Spleen (tissue), 11 donors: ENCODE measurements at regions not wholly inside any gene's neighbourhood (a gene's known extent, or its start where the extent isn't known, plus 50 kb on each side); places are given as distances from the start of the nearest gene placed in this dataset.

Experiments used
- DNase-seq: peaks from one replicate; pipeline ENCODE4 v3.0.0-alpha.2; 2020
- H3K27ac ChIP-seq, 8 donors: fragments of 200-600 bp; sonication (generic) in 7 of 8; 1 replicate in 4 of 8; 2 replicates in 4 of 8; pipeline versions ENCODE4 v1.5.0 to v1.8.0; 2016 to 2021; ENCODE audit warnings: inconsistent platforms in 4 of 8, mild to moderate bottlenecking in 4 of 8, moderate library complexity in 1 of 8
- H3K27me3 ChIP-seq, 7 donors: fragments of 200-600 bp; sonication (generic) in 6 of 7; replicated peaks in 1 of 7; 1 replicate in 4 of 7; 2 replicates in 3 of 7; pipeline versions ENCODE4 v1.5.0 to v1.8.0; 2016 to 2021; ENCODE audit warnings: inconsistent platforms in 3 of 7, mild to moderate bottlenecking in 1 of 7
- H3K36me3 ChIP-seq, 6 donors: fragments of 200-600 bp; sonication (generic) in 5 of 6; 1 replicate in 4 of 6; 2 replicates in 2 of 6; pipeline versions ENCODE4 v1.5.0 to v1.8.0; 2016 to 2021; ENCODE audit warnings: inconsistent platforms in 2 of 6
- H3K4me1 ChIP-seq, 6 donors: fragments of 200-600 bp; sonication (generic) in 5 of 6; 1 replicate in 3 of 6; 2 replicates in 3 of 6; pipeline versions ENCODE4 v1.5.0 to v1.8.0; 2016 to 2021; ENCODE audit warnings: inconsistent platforms in 3 of 6
- H3K4me3 ChIP-seq, 8 donors: fragments of 200-600 bp; sonication (generic) in 7 of 8; 1 replicate in 4 of 8; 2 replicates in 4 of 8; pipeline versions ENCODE4 v1.5.0 to v1.8.0; 2016 to 2021; ENCODE audit warnings: inconsistent platforms in 4 of 8, mild to moderate bottlenecking in 4 of 8, moderate library complexity in 2 of 8
- H3K9me3 ChIP-seq, 8 donors: fragments of 200-600 bp; sonication (generic) in 7 of 8; 1 replicate in 4 of 8; 2 replicates in 4 of 8; pipeline versions ENCODE4 v1.5.0 to v1.8.0; 2016 to 2021; ENCODE audit warnings: inconsistent platforms in 4 of 8
- CTCF ChIP-seq, 11 experiments: fragments of 200-600 bp in 7 of 11; fragments of 450-650 bp in 4 of 11; sonication (generic) in 4 of 11; IDR thresholded peaks in 8 of 11; conservative IDR thresholded peaks in 3 of 11; 1 replicate in 7 of 11; 2 replicates in 4 of 11; pipeline versions ENCODE4 v1.4.0 to v1.8.0; 2016 to 2021; ENCODE audit warnings: antibody characterized with exemption in 11 of 11, inconsistent platforms in 4 of 11, mild to moderate bottlenecking in 1 of 11
- POLR2A ChIP-seq, 3 donors: fragments of 450-650 bp; IDR thresholded peaks; one replicate each; pipeline ENCODE4 v1.5.1; 2017; ENCODE audit warnings: antibody characterized with exemption in 3 of 3, mild to moderate bottlenecking in 1 of 3
- POLR2AphosphoS5 ChIP-seq, 3 donors: sonication (generic); formaldehyde crosslinking; IDR thresholded peaks; one replicate each; pipeline ENCODE4 v1.5.1; 2017; ENCODE audit warnings: antibody characterized with exemption in 3 of 3
- WGBS, 5 donors: extraction: QIAGEN DNeasy Blood & Tissue Kit in 3 of 5; methylation state at CpG; one replicate each; pipeline versions ENCODE4 v1.1.5 to v1.1.7; 2013 to 2018; 5-methylcytosine and 5-hydroxymethylcytosine counted together
- intact Hi-C: fragments of 100-400 bp; cut with DNase I; formaldehyde crosslinking; loops from one replicate; pipeline ENCODE4 v1.15.0; 2023; ENCODE audit warnings: low total_unique reads
- donor health status: healthy with polysubstance abuse.
- donor health status: DM: no; HTN: no; CAD: no; lungs with moderate emphysema.
- donor health status: DM: no; HTN: no; CAD: no.
- donor health status: Bipolar disorder and iron deficiency.
- donor health status: healthy.
- donor health status: DM: no; HTN: no; CAD: no.
- donor health status: DM: yes; HTN: yes; CAD: no.

- WGBS, 5 donors, result 67 to 91% (median 84%) methylated on average over 3 of the region's 3 CpGs
- TF ChIP-seq POLR2A (IDR thresholded peaks at IDR 0.05) (no peak), POLR2AphosphoS5 (IDR thresholded peaks at IDR 0.05) (no peak), CTCF (IDR thresholded peaks at IDR 0.05 in 8 of 11, conservative IDR thresholded peaks at IDR 0.05 in 3 of 11) (no peak)
- peaks cover 0 to 5% (median 0%) of the 10 kb centered on the region in 7 donors for H3K27me3 ChIP-seq
- H3K9me3 ChIP-seq, result no peaks in the 10 kb centered on the region
- no peaks in the 10 kb centered on the region for H3K4me1 ChIP-seq
- no peak overlapping the region for H3K4me3 ChIP-seq
- intact Hi-C loops, result no loop called here
- no peak overlapping the region for H3K27ac ChIP-seq
- no peak for DNase-seq
- no peaks in the 10 kb centered on the region for H3K36me3 ChIP-seq
Observed at GRCh38 chr9:19511694-19512093, 102.9 kb downstream of the ACER2 start.

GRCh38 chr9:19510907-19511306 lies 102.1 kb downstream of the ACER2 start:
- intact Hi-C loops, result no loop called here
- DNase-seq, result no peak
- WGBS, 5 donors, result 78 to 95% (median 93%) methylated on average over 4 of the region's 4 CpGs
- no peaks in the 10 kb centered on the region for H3K4me1 ChIP-seq
- peaks cover 0 to 2% (median 0%) of the 10 kb centered on the region in 7 donors for H3K27me3 ChIP-seq
- no peak overlapping the region for H3K27ac ChIP-seq
- no peak for TF ChIP-seq CTCF (IDR thresholded peaks at IDR 0.05 in 8 of 11, conservative IDR thresholded peaks at IDR 0.05 in 3 of 11)
- TF ChIP-seq POLR2AphosphoS5 (IDR thresholded peaks at IDR 0.05), result no peak
- no peak for TF ChIP-seq POLR2A (IDR thresholded peaks at IDR 0.05)
- no peak overlapping the region for H3K4me3 ChIP-seq
- no peaks in the 10 kb centered on the region for H3K9me3 ChIP-seq
- no peaks in the 10 kb centered on the region for H3K36me3 ChIP-seq
